A549 (cell line): ENCODE measurements at regions not wholly inside any gene's neighbourhood (a gene's known extent, or its start where the extent isn't known, plus 50 kb on each side); places are given as distances from the start of the nearest gene placed in this dataset.

Experiments used
- CTCF ChIP-seq: fragments of >200 bp; sonication (Bioruptor Twin); formaldehyde crosslinking; IDR thresholded peaks from 3 replicates; pipeline ENCODE4 v1.5.1; 2016
- GATA3 ChIP-seq: IDR thresholded peaks from 2 replicates; pipeline ENCODE4 v1.6.1; 2012; ENCODE audit warnings: borderline replicate concordance
- KDM1A ChIP-seq: fragments of 200-600 bp; sonication (generic); IDR thresholded peaks from 2 replicates; pipeline ENCODE4 v1.6.1; 2016; ENCODE audit warnings: low read depth, mild to moderate bottlenecking
- KDM5A ChIP-seq: fragments of 200-600 bp; sonication (generic); IDR thresholded peaks from 2 replicates; pipeline ENCODE4 v1.6.1; 2016; ENCODE audit warnings: antibody characterized with exemption, mild to moderate bottlenecking

DNA sequence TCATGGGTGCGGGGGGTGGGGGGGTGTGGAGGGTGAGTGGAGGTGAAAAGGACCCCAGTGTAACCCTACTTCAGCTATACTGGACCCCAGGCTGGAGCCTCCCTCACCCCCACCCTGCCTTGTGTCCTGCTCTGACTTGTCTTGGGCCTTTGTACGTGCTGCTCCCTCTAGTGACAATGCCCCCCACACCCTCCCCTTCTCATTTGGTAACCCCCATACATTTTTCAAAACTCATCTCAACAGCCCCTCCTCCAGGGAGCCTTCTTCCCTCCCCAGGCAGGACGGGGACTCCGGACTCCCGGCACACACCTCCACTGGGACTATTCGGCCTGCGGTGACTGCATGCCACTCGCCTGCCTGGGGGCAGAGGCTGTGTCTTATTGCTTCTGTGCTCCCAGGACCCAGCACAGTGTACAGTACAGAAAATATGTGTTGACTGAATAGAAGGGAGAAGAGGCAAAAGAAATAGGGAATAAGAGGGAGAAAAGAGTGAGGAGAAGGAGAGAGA is 108.2 kb downstream of the VEGFA start:
- TF ChIP-seq GATA3 (no peak), KDM1A (no peak), CTCF (no peak), KDM5A (no peak)
